CD4-positive, CD25-positive, alpha-beta regulatory T cell (primary cell): ENCODE measurements at regions not wholly inside any gene's neighbourhood (a gene's known extent, or its start where the extent isn't known, plus 50 kb on each side); places are given as distances from the start of the nearest gene placed in this dataset.

Experiments
- ATAC-seq, 2 donors: fragments of 150-1000 bp; cut with Tn5 transposase; one replicate each; pipeline ENCODE4 v1.10.0; 2021; ENCODE audit warnings: low read depth in 2 of 2, moderate number of reproducible peaks in 2 of 2, moderate library complexity in 1 of 2
- DNase-seq, 3 donors: peaks; one replicate each; pipeline versions ENCODE4 v3.0.0 to v3.0.0-alpha.2; 2012 to 2022; ENCODE audit warnings: mixed read lengths in 1 of 3
- H3K27ac ChIP-seq: one replicate; pipeline ENCODE4 v1.7.0; 2013; ENCODE audit warnings: mild to moderate bottlenecking, low read length; ENCODE audit not compliant: insufficient read depth, poor library complexity, severe bottlenecking
- H3K27me3 ChIP-seq: one replicate; pipeline ENCODE4 v1.7.0; 2013; ENCODE audit warnings: low read length; ENCODE audit not compliant: control insufficient read depth, insufficient read depth
- H3K36me3 ChIP-seq: one replicate; pipeline ENCODE4 v1.7.0; 2013; ENCODE audit warnings: mild to moderate bottlenecking, low read length, moderate library complexity; ENCODE audit not compliant: control insufficient read depth, insufficient read depth
- H3K4me1 ChIP-seq: 2 replicates; pipeline ENCODE4 v1.7.0; 2013; ENCODE audit warnings: mild to moderate bottlenecking, low read length; ENCODE audit not compliant: insufficient read depth, control insufficient read depth, poor library complexity, severe bottlenecking
- H3K4me3 ChIP-seq: one replicate; pipeline ENCODE4 v1.7.0; 2013; ENCODE audit warnings: low read depth, mild to moderate bottlenecking, low read length, moderate library complexity
- H3K9me3 ChIP-seq, 2 experiments: 1 replicate in 1 of 2; 2 replicates in 1 of 2; pipeline ENCODE4 v1.7.0; 2013; ENCODE audit warnings: low read length in 2 of 2, mild to moderate bottlenecking in 1 of 2, moderate library complexity in 1 of 2; ENCODE audit not compliant: control insufficient read depth in 2 of 2
- H3K27ac Mint-ChIP-seq, 3 donors: one replicate each; pipeline ENCODE4 v1.8.0; 2020 to 2022; ENCODE audit warnings: mild to moderate bottlenecking in 3 of 3, mixed read lengths in 3 of 3, moderate library complexity in 2 of 3
- H3K27me3 Mint-ChIP-seq: one replicate; pipeline ENCODE4 v1.8.0; 2022; ENCODE audit warnings: mild to moderate bottlenecking, mixed read lengths
- H3K36me3 Mint-ChIP-seq: one replicate; pipeline ENCODE4 v1.8.0; 2020; ENCODE audit warnings: mixed read lengths
- H3K4me1 Mint-ChIP-seq, 4 donors: one replicate each; pipeline ENCODE4 v1.8.0; 2020 to 2022; ENCODE audit warnings: mixed read lengths in 4 of 4, mild to moderate bottlenecking in 1 of 4
- H3K4me3 Mint-ChIP-seq, 4 donors: one replicate each; pipeline ENCODE4 v1.8.0; 2020 to 2022; ENCODE audit warnings: mild to moderate bottlenecking in 4 of 4, mixed read lengths in 4 of 4, moderate library complexity in 3 of 4
- H3K9me3 Mint-ChIP-seq, 7 donors: one replicate each; pipeline ENCODE4 v1.8.0; 2020 to 2022; ENCODE audit warnings: mixed read lengths in 7 of 7, mild to moderate bottlenecking in 3 of 7, moderate library complexity in 2 of 7

GRCh38 chr14:105776924-105777323 lies 250.5 kb downstream of the TMEM121 start:
- Mint-ChIP-seq H3K36me3 (no peaks in the 10 kb centered on the region), H3K27me3 (peaks cover 14% of the 10 kb centered on the region), H3K9me3 (peaks cover 0 to 39% (median 24%) of the 10 kb centered on the region in 7 donors), H3K4me3 (no peak overlapping the region), H3K27ac (no peak overlapping the region), H3K4me1 (peaks cover 0 to 3% (median 0%) of the 10 kb centered on the region in 4 donors)
- no peak for ATAC-seq
- Histone ChIP-seq H3K4me3 (no peak overlapping the region), H3K27ac (no peak overlapping the region), H3K36me3 (no peaks in the 10 kb centered on the region), H3K27me3 (no peaks in the 10 kb centered on the region), H3K4me1 (no peaks in the 10 kb centered on the region), H3K9me3 (peaks cover 22 to 31% of the 10 kb centered on the region in 2 experiments)
- DNase-seq = no peak

GRCh38 chr14:105783707-105784106 lies 257.3 kb downstream of the TMEM121 start:
- H3K9me3 ChIP-seq = peaks cover 20 to 26% of the 10 kb centered on the region in 2 experiments
- H3K36me3 ChIP-seq = no peaks in the 10 kb centered on the region
- Mint-ChIP-seq H3K36me3 (no peaks in the 10 kb centered on the region), H3K4me1 (no peaks in the 10 kb centered on the region), H3K9me3 (peaks cover 0 to 33% (median 17%) of the 10 kb centered on the region in 7 donors), H3K27ac (no peak overlapping the region), H3K27me3 (peaks cover 24% of the 10 kb centered on the region), H3K4me3 (no peak overlapping the region)
- DNase-seq = no peak
- H3K4me3 ChIP-seq = no peak overlapping the region
- no peak overlapping the region for H3K27ac ChIP-seq
- H3K4me1 ChIP-seq = no peaks in the 10 kb centered on the region
- ATAC-seq = no peak
- H3K27me3 ChIP-seq = no peaks in the 10 kb centered on the region

- no peak overlapping the region for H3K27ac Mint-ChIP-seq
- H3K36me3 Mint-ChIP-seq = no peaks in the 10 kb centered on the region
- Histone ChIP-seq H3K4me3 (no peak overlapping the region), H3K27ac (no peak overlapping the region), H3K27me3 (peaks cover 9% of the 10 kb centered on the region), H3K4me1 (no peaks in the 10 kb centered on the region), H3K36me3 (no peaks in the 10 kb centered on the region), H3K9me3 (no peaks in the 10 kb centered on the region)
- H3K4me1 Mint-ChIP-seq = no peaks in the 10 kb centered on the region
- H3K27me3 Mint-ChIP-seq = peaks cover 72% of the 10 kb centered on the region
- DNase-seq (no peak), ATAC-seq (no peak)
- H3K9me3 Mint-ChIP-seq = peaks cover 0 to 7% (median 4%) of the 10 kb centered on the region in 7 donors
- no peak overlapping the region for H3K4me3 Mint-ChIP-seq
These were observed 267.5 kb downstream of the TMEM121 start for GRCh38 chr14:105793836-105794235.

- no peak for ATAC-seq
- Histone ChIP-seq H3K27ac (no peak overlapping the region), H3K4me3 (no peak overlapping the region), H3K27me3 (peaks cover 9% of the 10 kb centered on the region), H3K9me3 (no peaks in the 10 kb centered on the region), H3K36me3 (no peaks in the 10 kb centered on the region), H3K4me1 (no peaks in the 10 kb centered on the region)
- Mint-ChIP-seq H3K9me3 (peaks cover 0 to 8% (median 6%) of the 10 kb centered on the region in 7 donors), H3K36me3 (no peaks in the 10 kb centered on the region), H3K4me1 (no peaks in the 10 kb centered on the region), H3K4me3 (no peak overlapping the region), H3K27me3 (peaks cover 53% of the 10 kb centered on the region), H3K27ac (no peak overlapping the region)
- no peak for DNase-seq
These were observed 271.2 kb downstream of the TMEM121 start for GRCh38 chr14:105797546-105797945.

- Mint-ChIP-seq H3K4me1 (no peaks in the 10 kb centered on the region), H3K4me3 (no peak overlapping the region), H3K27me3 (peaks cover 20% of the 10 kb centered on the region), H3K27ac (no peak overlapping the region), H3K36me3 (no peaks in the 10 kb centered on the region), H3K9me3 (peaks cover 0 to 27% (median 7%) of the 10 kb centered on the region in 7 donors)
- H3K4me1 ChIP-seq = no peaks in the 10 kb centered on the region
- ATAC-seq (no peak), DNase-seq (no peak)
- no peaks in the 10 kb centered on the region for H3K36me3 ChIP-seq
- H3K4me3 ChIP-seq = no peak overlapping the region
- H3K9me3 ChIP-seq = peaks cover 6 to 11% of the 10 kb centered on the region in 2 experiments
- no peak overlapping the region for H3K27ac ChIP-seq
- peaks cover 5% of the 10 kb centered on the region for H3K27me3 ChIP-seq
These were observed 279.3 kb downstream of the TMEM121 start for GRCh38 chr14:105805701-105806100.

GRCh38 chr14:105806568-105806967 lies 280.2 kb downstream of the TMEM121 start:
- H3K4me3 Mint-ChIP-seq = no peak overlapping the region
- Histone ChIP-seq H3K27ac (no peak overlapping the region), H3K4me3 (no peak overlapping the region), H3K27me3 (peaks cover 5% of the 10 kb centered on the region), H3K36me3 (no peaks in the 10 kb centered on the region), H3K9me3 (peaks cover 6 to 11% of the 10 kb centered on the region in 2 experiments), H3K4me1 (no peaks in the 10 kb centered on the region)
- no peak overlapping the region for H3K27ac Mint-ChIP-seq
- peaks cover 29% of the 10 kb centered on the region for H3K27me3 Mint-ChIP-seq
- no peak for ATAC-seq
- H3K9me3 Mint-ChIP-seq = peaks cover 0 to 27% (median 7%) of the 10 kb centered on the region in 7 donors
- no peak for DNase-seq
- no peaks in the 10 kb centered on the region for H3K4me1 Mint-ChIP-seq
- no peaks in the 10 kb centered on the region for H3K36me3 Mint-ChIP-seq

- Histone ChIP-seq H3K4me3 (no peak overlapping the region), H3K4me1 (no peaks in the 10 kb centered on the region), H3K9me3 (no peaks in the 10 kb centered on the region), H3K27ac (no peak overlapping the region), H3K36me3 (no peaks in the 10 kb centered on the region), H3K27me3 (peaks cover 2% of the 10 kb centered on the region)
- ATAC-seq (peak; percentile 57 to 63), DNase-seq (no peak)
- Mint-ChIP-seq H3K4me3 (no peak overlapping the region), H3K27me3 (peaks cover 56% of the 10 kb centered on the region), H3K27ac (no peak overlapping the region), H3K9me3 (peaks cover 0 to 5% (median 0%) of the 10 kb centered on the region in 7 donors), H3K36me3 (no peaks in the 10 kb centered on the region), H3K4me1 (no peaks in the 10 kb centered on the region)
These were observed 291.8 kb downstream of the TMEM121 start for GRCh38 chr14:105817971-105818711.

- H3K27ac ChIP-seq = no peak overlapping the region
- H3K4me1 Mint-ChIP-seq = no peaks in the 10 kb centered on the region
- H3K4me3 Mint-ChIP-seq = no peak overlapping the region
- no peaks in the 10 kb centered on the region for H3K36me3 ChIP-seq
- H3K9me3 Mint-ChIP-seq = peaks cover 0 to 5% (median 0%) of the 10 kb centered on the region in 7 donors
- no peaks in the 10 kb centered on the region for H3K9me3 ChIP-seq
- H3K27ac Mint-ChIP-seq = no peak overlapping the region
- H3K27me3 ChIP-seq = peaks cover 2% of the 10 kb centered on the region
- H3K27me3 Mint-ChIP-seq = peaks cover 53% of the 10 kb centered on the region
- H3K36me3 Mint-ChIP-seq = no peaks in the 10 kb centered on the region
- no peak overlapping the region for H3K4me3 ChIP-seq
- DNase-seq = no peak
- ATAC-seq = no peak
- no peaks in the 10 kb centered on the region for H3K4me1 ChIP-seq
These were observed 292.3 kb downstream of the TMEM121 start for GRCh38 chr14:105818712-105819005.
